ENCODE measurements at regions not wholly inside any gene's neighbourhood (a gene's known extent, or its start where the extent isn't known, plus 50 kb on each side); places are given as distances from the start of the nearest gene placed in this dataset.
"Not testable (repeated sequence)": the region's sequence is repeated elsewhere in the genome, so short reads cannot be mapped to it uniquely, and the experiment has no call there.

GRCh38 chr4:123682931-123683330, 286.3 kb downstream of the SPRY1 start:
- H3K27ac ChIP-seq, result no peak overlapping the region
- no peaks in the 10 kb centered on the region for H3K27me3 ChIP-seq
- no peaks in the 10 kb centered on the region for H3K36me3 ChIP-seq
- no peak for DNase-seq
- WGBS, 2 donors, result 90 to 94% methylated on average over 2 of the region's 2 CpGs
- no peak overlapping the region for H3K4me3 ChIP-seq
- no peaks in the 10 kb centered on the region for H3K4me1 ChIP-seq
- intact Hi-C loops (cut with DNase I), result no loop called here
- no peak for TF ChIP-seq POLR2A (IDR thresholded peaks at IDR 0.05)
- no peak for TF ChIP-seq POLR2AphosphoS5 (IDR thresholded peaks at IDR 0.05)
- TF ChIP-seq CTCF (IDR thresholded peaks at IDR 0.05), result no peak
- no peak for TF ChIP-seq EP300 (IDR thresholded peaks at IDR 0.05)
- H3K9me3 ChIP-seq, result no peaks in the 10 kb centered on the region

- H3K9me3 ChIP-seq; H3K27ac ChIP-seq; H3K36me3 ChIP-seq; H3K4me1 ChIP-seq; intact Hi-C loops (cut with DNase I); H3K4me3 ChIP-seq; H3K27me3 ChIP-seq; DNase-seq: not testable (repeated sequence)
- WGBS, 2 donors, result 92 to 96% methylated on average over 26 of the region's 26 CpGs
Measured at GRCh38 chr4:123684937-123685336, 288.3 kb downstream of the SPRY1 start.

GRCh38 chr4:123695531-123695930, 298.9 kb downstream of the SPRY1 start:
- H3K27ac ChIP-seq; H3K36me3 ChIP-seq; H3K4me3 ChIP-seq; intact Hi-C loops (cut with DNase I); DNase-seq; H3K27me3 ChIP-seq; H3K9me3 ChIP-seq: not testable (repeated sequence)
- 85 to 97% methylated on average over 2 of the region's 2 CpGs for WGBS, 2 donors
- H3K4me1 ChIP-seq, result peaks cover 0 to 14% (median 11%) of the 10 kb centered on the region in 4 donors

GRCh38 chr4:123696687-123697086, 300.1 kb downstream of the SPRY1 start:
- no peak for DNase-seq
- H3K9me3 ChIP-seq, result no peaks in the 10 kb centered on the region
- no peak overlapping the region for H3K4me3 ChIP-seq
- intact Hi-C loops (cut with DNase I), result no loop called here
- WGBS, 2 donors, result 58 to 68% methylated on average over 2 of the region's 2 CpGs
- peaks cover 0 to 15% (median 12%) of the 10 kb centered on the region in 4 donors for H3K4me1 ChIP-seq
- H3K36me3 ChIP-seq, result no peaks in the 10 kb centered on the region
- H3K27ac ChIP-seq, result no peak overlapping the region
- H3K27me3 ChIP-seq, result no peaks in the 10 kb centered on the region
- no peak for TF ChIP-seq POLR2A (IDR thresholded peaks at IDR 0.05)
- no peak for TF ChIP-seq CTCF (IDR thresholded peaks at IDR 0.05)
- TF ChIP-seq EP300 (IDR thresholded peaks at IDR 0.05), result no peak
- no peak for TF ChIP-seq POLR2AphosphoS5 (IDR thresholded peaks at IDR 0.05)

GRCh38 chr4:123698556-123698955, 302.0 kb downstream of the SPRY1 start:
- 83 to 88% methylated on average over 4 of the region's 4 CpGs for WGBS, 2 donors
- peaks cover 0 to 15% (median 12%) of the 10 kb centered on the region in 4 donors for H3K4me1 ChIP-seq
- no peaks in the 10 kb centered on the region for H3K9me3 ChIP-seq
- no peak for DNase-seq
- intact Hi-C loops (cut with DNase I), result no loop called here
- no peak overlapping the region for H3K4me3 ChIP-seq
- TF ChIP-seq EP300 (IDR thresholded peaks at IDR 0.05) (no peak), CTCF (IDR thresholded peaks at IDR 0.05) (no peak), POLR2A (IDR thresholded peaks at IDR 0.05) (no peak), POLR2AphosphoS5 (IDR thresholded peaks at IDR 0.05) (no peak)
- no peaks in the 10 kb centered on the region for H3K36me3 ChIP-seq
- no peaks in the 10 kb centered on the region for H3K27me3 ChIP-seq
- H3K27ac ChIP-seq, result no peak overlapping the region

Data from sigmoid colon (tissue), 6 donors.